PC-9 (cell line): ENCODE measurements at regions not wholly inside any gene's neighbourhood (a gene's known extent, or its start where the extent isn't known, plus 50 kb on each side); places are given as distances from the start of the nearest gene placed in this dataset.

ENCODE experiments used
- CTCF ChIP-seq: fragments of 200-600 bp; sonication (generic); conservative IDR thresholded peaks from 2 replicates; pipeline ENCODE4 v1.6.1; 2017; ENCODE audit warnings: mixed run types, antibody characterized with exemption, mild to moderate bottlenecking, moderate library complexity
- EZH2 ChIP-seq: fragments of 200-600 bp; sonication (generic); IDR thresholded peaks from 2 replicates; pipeline ENCODE4 v1.8.0; 2017; ENCODE audit warnings: antibody characterized with exemption, low read depth

GRCh38 chr4:131257241-131257640 lies 1891.9 kb upstream of the PCDH10 start:
- TF ChIP-seq CTCF, result no peak
- no peak for TF ChIP-seq EZH2
